ENCODE measurements at regions not wholly inside any gene's neighbourhood (a gene's known extent, or its start where the extent isn't known, plus 50 kb on each side); places are given as distances from the start of the nearest gene placed in this dataset.
A peak's percentile ranks its signal among the peaks of the same experiment; 100 is the strongest.

DNA sequence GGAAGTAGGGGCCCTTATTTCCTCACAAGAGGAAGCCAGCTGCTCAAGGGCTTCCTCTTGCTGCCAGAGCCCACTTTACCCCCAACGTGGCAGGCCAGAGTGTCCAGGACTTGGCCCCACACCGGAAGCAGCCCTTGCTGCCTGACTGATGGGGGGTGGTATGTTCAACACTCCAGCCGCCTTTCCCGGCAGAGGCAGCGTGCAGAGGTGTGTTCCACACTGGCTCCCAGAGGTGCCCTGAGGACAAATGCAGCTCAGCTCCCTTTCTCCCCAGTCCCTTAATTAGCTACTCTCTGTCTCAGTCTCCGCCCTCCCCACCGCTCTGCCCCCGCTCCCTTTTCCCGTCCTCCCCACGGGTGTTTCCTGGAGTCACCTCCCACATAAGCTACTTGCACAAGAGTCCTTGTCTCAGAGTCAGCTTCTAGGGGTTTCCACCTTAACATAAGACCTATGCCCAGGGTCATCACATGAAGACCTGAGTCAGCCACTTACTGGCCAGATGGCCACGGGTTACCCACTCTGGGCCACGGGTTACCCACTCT lies 61.7 kb upstream of the SHLD1 start:
- Histone ChIP-seq H3K27me3 (replicated peaks in 1 of 4; ENCODE audit: control insufficient read depth in 3 of 4, extremely low read depth in 1 of 4, insufficient read depth in 3 of 4, low read length in 3 of 4) (no peaks in the 10 kb centered on the region; a peak in 1 of 7 replicates), H3K27ac (ENCODE audit: low read depth, low read length) (no peak overlapping the region), H2BK20ac (ENCODE audit: low read length) (no peak overlapping the region), H3K4ac (replicated peaks; ENCODE audit: insufficient read length, low read depth, low read length) (no peak overlapping the region), H3K79me2 (ENCODE audit: control insufficient read depth in 1 of 2, insufficient read depth in 2 of 2, low read length in 2 of 2) (no peaks in the 10 kb centered on the region), H3K4me1 (replicated peaks in 1 of 4; ENCODE audit: control insufficient read depth in 3 of 4, insufficient read depth in 4 of 4, low read length in 3 of 4) (no peaks in the 10 kb centered on the region), H2AFZ (ENCODE audit: low read length) (no peak overlapping the region), H2BK120ac (replicated peaks; ENCODE audit: low read depth, low read length) (no peak overlapping the region), H3K56ac (replicated peaks; ENCODE audit: insufficient read length, low read depth, low read length) (no peak overlapping the region), H4K91ac (replicated peaks; ENCODE audit: insufficient read length, low read length) (no peak overlapping the region), H3K23ac (ENCODE audit: insufficient read length) (no peak overlapping the region), H2BK12ac (ENCODE audit: low read depth, low read length) (no peak overlapping the region), H3K79me1 (ENCODE audit: low read depth, low read length) (no peaks in the 10 kb centered on the region), H4K8ac (ENCODE audit: extremely low read depth, insufficient read depth, low read length) (peak overlapping the region; percentile 88), H3K36me3 (ENCODE audit: control insufficient read depth in 2 of 4, insufficient read depth in 4 of 4, low read length in 3 of 4) (no peaks in the 10 kb centered on the region), H2AK5ac (ENCODE audit: low read depth, low read length) (no peak overlapping the region), H3K9ac (replicated peaks in 1 of 4; ENCODE audit: extremely low read depth in 1 of 4, low read depth in 3 of 4, low read length in 3 of 4) (no peak overlapping the region), H3K4me3 (ENCODE audit: extremely low read depth in 1 of 4, insufficient read depth in 2 of 4, low read depth in 3 of 4, low read length in 4 of 4) (no peak overlapping the region), H2BK5ac (ENCODE audit: low read depth, low read length) (no peak overlapping the region), H3K14ac (ENCODE audit: insufficient read length) (no peak overlapping the region), H4K5ac (ENCODE audit: insufficient read length, low read depth, low read length) (no peak overlapping the region), H3K9me3 (ENCODE audit: insufficient read depth in 2 of 2, low read depth in 1 of 2, low read length in 1 of 2) (no peaks in the 10 kb centered on the region), H3K4me2 (ENCODE audit: insufficient read depth in 1 of 2, low read depth in 2 of 2, low read length in 2 of 2) (no peak overlapping the region), H3K18ac (ENCODE audit: extremely low read depth, low read length) (no peak overlapping the region), H4K20me1 (replicated peaks in 1 of 2; ENCODE audit: control insufficient read depth in 1 of 2, insufficient read depth in 2 of 2, low read length in 2 of 2) (no peaks in the 10 kb centered on the region), H3K23me2 (ENCODE audit: low read depth, low read length) (no peaks in the 10 kb centered on the region), H2BK15ac (ENCODE audit: low read length) (no peak overlapping the region)
- DNase-seq (ENCODE audit: low read depth in 1 of 2, low spot score in 2 of 2) = no peak
- no peak for FAIRE-seq
- no peak for TF ChIP-seq EZH2 (IDR thresholded peaks at IDR 0.05; ENCODE audit: low read depth, low read length, severe bottlenecking)
- POLR2A ChIA-PET (ENCODE audit: partially characterized antibody) = no interaction called here
- CTCF ChIA-PET (ENCODE audit: partially characterized antibody) = no interaction called here
- 88% methylated on average over 9 of the region's 12 CpGs; no CpG with 5 or more reads in 1 of the 2 experiments for WGBS, 2 experiments (ENCODE audit: extremely low coverage in 1 of 2, insufficient coverage in 1 of 2, insufficient read length in 1 of 2, insufficient replicate concordance in 2 of 2, low coverage in 1 of 2, low lambda C conversion rate in 2 of 2, missing lambda C conversion rate in 1 of 2)

Measured in H1 (cell line).